ENCODE measurements at regions not wholly inside any gene's neighbourhood (a gene's known extent, or its start where the extent isn't known, plus 50 kb on each side); places are given as distances from the start of the nearest gene placed in this dataset.

DNA sequence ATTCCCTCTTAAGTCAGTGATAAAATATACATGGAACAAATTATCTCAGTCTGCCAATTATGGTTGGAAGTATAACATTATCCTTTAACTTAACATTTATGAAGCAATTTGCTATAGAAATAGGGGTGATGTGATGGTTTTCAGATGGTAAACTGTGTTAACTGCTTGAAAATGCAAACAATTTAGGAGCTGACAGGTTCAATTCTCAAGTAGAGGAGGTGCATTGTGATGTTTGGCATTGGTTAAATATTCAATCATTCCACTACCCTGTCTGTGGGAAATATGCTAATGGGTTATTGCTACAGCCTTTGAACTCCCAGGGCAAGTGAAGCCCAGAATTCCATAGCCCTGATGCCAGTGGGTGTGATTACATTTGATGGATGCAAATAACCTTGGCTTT, 243.4 kb upstream of the GK2 start:
- TF ChIP-seq, protein P1, sequence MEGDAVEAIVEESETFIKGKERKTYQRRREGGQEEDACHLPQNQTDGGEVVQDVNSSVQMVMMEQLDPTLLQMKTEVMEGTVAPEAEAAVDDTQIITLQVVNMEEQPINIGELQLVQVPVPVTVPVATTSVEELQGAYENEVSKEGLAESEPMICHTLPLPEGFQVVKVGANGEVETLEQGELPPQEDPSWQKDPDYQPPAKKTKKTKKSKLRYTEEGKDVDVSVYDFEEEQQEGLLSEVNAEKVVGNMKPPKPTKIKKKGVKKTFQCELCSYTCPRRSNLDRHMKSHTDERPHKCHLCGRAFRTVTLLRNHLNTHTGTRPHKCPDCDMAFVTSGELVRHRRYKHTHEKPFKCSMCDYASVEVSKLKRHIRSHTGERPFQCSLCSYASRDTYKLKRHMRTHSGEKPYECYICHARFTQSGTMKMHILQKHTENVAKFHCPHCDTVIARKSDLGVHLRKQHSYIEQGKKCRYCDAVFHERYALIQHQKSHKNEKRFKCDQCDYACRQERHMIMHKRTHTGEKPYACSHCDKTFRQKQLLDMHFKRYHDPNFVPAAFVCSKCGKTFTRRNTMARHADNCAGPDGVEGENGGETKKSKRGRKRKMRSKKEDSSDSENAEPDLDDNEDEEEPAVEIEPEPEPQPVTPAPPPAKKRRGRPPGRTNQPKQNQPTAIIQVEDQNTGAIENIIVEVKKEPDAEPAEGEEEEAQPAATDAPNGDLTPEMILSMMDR (IDR thresholded peaks at IDR 0.05): no peak
- no peak for TF ChIP-seq POLR2A (IDR thresholded peaks at IDR 0.05)
